ENCODE measurements at regions not wholly inside any gene's neighbourhood (a gene's known extent, or its start where the extent isn't known, plus 50 kb on each side); places are given as distances from the start of the nearest gene placed in this dataset.

- POLR2A ChIA-PET = no interaction called here
- H4K20me1 ChIP-seq (ENCODE audit: insufficient read depth, low read length) = no peaks in the 10 kb centered on the region
- no peaks in the 10 kb centered on the region for H3K36me3 ChIP-seq (replicated peaks in 1 of 2; ENCODE audit: control insufficient read depth in 1 of 2, insufficient read depth in 2 of 2, low read length in 2 of 2)
- no TSS peak for BruUV-seq (replicated peaks)
- no peak overlapping the region for H3K27ac ChIP-seq (ENCODE audit: extremely low read length, insufficient read depth, low read length)
- no peak overlapping the region for H2AFZ ChIP-seq (ENCODE audit: low read length)
- ATAC-seq (no peak), FAIRE-seq (no peak), DNase-seq (ENCODE audit: low spot score) (no peak)
- no peak overlapping the region for H3K4me2 ChIP-seq (ENCODE audit: low read depth, low read length)
- in situ Hi-C loops (cut with HindIII; ENCODE audit: extremely low pct_ligation_motif_present, low pct_unique_long_range_greater_than_20kb) (no loop called here), intact Hi-C loops (cut with micrococcal nuclease; ENCODE audit: unreplicated experiment) (no loop called here)
- H3K4me3 ChIP-seq (replicated peaks in 1 of 3; ENCODE audit: insufficient read depth in 1 of 3, low read depth in 2 of 3, low read length in 3 of 3) = no peak overlapping the region
- H3K9ac ChIP-seq (ENCODE audit: insufficient read depth, low read depth, low read length) = no peak overlapping the region
- CTCF ChIA-PET (ENCODE audit: low intra/inter-chr PET ratio, low total read pairs) = no interaction called here
- H3K27me3 ChIP-seq (ENCODE audit: control insufficient read depth in 1 of 2, insufficient read depth in 2 of 2, low read length in 2 of 2) = no peaks in the 10 kb centered on the region
- no peaks in the 10 kb centered on the region for H3K79me2 ChIP-seq (ENCODE audit: insufficient read depth, low read length)
- WGBS (ENCODE audit: low lambda C conversion rate) = 0% methylated on average over 1 of the region's 1 CpG
- no peaks in the 10 kb centered on the region for H3K9me3 ChIP-seq (ENCODE audit: low read length)
- H3K4me1 ChIP-seq (ENCODE audit: insufficient read depth, low read length) = no peaks in the 10 kb centered on the region
- TF ChIP-seq STAT5B (CRISPR knock-in tag; IDR thresholded peaks at IDR 0.05) (no peak), ZMAT3 (CRISPR knock-in tag; conservative IDR thresholded peaks at IDR 0.05) (no peak), ZNF597 (CRISPR knock-in tag; IDR thresholded peaks at IDR 0.05) (no peak), PITX1 (CRISPR knock-in tag; IDR thresholded peaks at IDR 0.05) (no peak), RNF219 (CRISPR knock-in tag; IDR thresholded peaks at IDR 0.05) (no peak), ETS1 (CRISPR knock-in tag; IDR thresholded peaks at IDR 0.05) (no peak), SRY (CRISPR knock-in tag; IDR thresholded peaks at IDR 0.05) (no peak), AKNA (CRISPR knock-in tag; IDR thresholded peaks at IDR 0.05; ENCODE audit: borderline replicate concordance) (no peak), RBM22 (optimal IDR thresholded peaks at IDR 0.05; ENCODE audit: low read length) (no peak), ZNF589 (CRISPR knock-in tag; conservative IDR thresholded peaks at IDR 0.05) (no peak)
These were observed 741.2 kb upstream of the ZWINT start for GRCh38 chr10:57102236-57102635.

All from HepG2 (cell line).